SK-MEL-5 (cell line): ENCODE measurements at regions not wholly inside any gene's neighbourhood (a gene's known extent, or its start where the extent isn't known, plus 50 kb on each side); places are given as distances from the start of the nearest gene placed in this dataset.

Experiments
- DNase-seq: peaks from one replicate; pipeline ENCODE4 v3.0.0-alpha.2; 2016; ENCODE audit warnings: low read depth, low spot score
- in situ Hi-C: cut with HindIII; loops from 2 replicates; pipeline ENCODE4 v1.10.0; 2016; ENCODE audit warnings: low sequenced_read_pairs, high pct_unique_total_duplicates, low pct_unique_long_range_greater_than_20kb

DNA sequence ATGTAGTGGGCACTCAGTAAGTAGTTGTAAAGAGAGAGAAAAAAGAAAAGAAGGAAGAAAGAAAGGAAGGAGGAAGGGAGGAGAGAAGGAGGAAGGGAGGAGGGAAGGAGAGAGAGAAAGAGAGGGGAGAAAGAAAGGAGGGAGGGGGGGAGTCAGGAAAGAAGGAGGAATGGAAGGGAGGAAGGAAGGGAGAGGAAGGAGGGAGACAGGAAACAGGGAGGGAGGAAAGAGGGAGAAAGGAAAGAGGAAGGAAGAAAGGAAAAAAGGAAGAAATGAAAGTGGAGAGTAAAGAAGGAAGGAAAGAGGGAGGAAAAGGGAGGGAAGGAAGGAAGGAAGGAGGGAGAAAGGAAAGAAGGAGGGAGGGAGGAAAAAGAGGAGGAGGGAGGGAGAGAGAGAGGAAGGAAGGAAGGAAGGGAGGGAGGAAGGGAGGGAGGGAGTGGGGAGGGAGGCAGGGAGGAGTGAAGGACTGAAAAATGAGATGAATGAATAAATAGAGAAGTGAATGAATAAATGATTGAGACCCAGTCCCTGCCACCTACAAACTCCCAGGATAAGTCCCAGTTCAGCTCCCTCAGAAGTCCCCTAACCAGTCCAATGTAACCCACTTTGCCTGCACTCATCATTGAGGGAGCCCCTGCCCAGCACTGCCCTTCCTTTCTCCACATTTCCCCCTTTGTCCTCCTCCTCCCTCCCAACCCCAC is 739.0 kb upstream of the TBX3 start:
- in situ Hi-C loops: no loop called here
- no peak for DNase-seq

DNA sequence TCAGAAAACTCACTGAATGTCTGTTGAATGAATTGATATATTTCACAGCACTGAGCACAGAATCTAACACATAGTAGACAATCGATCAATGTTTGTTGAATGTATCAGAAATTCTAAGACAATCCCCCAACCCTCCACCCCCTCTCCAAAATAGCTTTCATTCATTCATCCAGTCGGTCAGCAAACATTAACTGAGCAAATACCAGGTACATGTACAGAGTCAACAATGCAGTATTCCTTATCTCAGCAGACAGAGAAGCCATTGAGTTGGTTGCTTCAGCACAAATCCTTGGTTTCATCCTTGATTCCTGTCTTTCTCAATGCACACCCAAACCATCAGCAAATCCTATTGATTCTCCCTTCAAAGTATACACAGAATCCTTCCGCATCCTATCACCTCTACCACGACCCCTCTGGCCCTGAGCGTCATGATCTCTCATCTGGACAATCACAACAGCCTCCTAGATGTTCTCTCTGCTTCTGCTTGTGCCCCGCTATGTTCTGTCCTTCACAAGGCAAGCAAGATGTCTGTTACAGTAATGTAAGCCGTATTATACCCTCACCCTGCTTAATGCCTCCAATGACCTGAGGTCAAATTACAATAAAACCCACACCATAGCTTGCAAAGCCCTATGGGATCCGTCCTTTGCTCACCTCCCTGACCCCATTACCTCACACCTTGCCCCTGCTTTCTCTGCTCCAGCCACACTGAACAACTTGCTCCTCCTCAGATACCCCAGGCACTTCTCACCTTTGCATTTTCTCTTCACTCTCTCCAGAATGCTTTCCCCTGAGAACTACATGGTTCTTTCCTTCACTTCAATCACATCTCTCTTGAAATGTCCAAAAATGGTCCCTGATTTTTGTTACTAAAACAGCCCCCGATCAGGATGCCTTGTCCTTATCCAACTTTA is 738.1 kb upstream of the TBX3 start:
- in situ Hi-C loops: no loop called here
- no peak for DNase-seq

DNA sequence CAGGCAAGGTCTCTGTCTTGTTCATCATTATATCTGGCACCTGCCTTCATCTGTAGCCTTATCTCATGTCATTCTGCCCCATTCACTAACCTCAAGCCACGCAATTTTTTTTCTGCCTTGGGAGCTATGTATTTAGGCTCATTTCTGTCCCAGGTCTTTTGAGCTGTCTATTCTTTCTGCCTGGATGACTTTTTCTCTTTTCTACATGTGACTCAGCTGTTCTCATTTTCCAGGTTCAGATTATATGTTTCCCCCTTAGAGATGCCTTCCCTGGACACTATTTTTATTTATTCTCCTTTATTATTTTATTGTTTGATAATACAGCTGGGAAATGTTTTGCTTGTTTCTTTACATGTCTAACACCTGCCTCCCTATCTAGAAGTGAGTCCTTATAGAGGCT is 737.4 kb upstream of the TBX3 start:
- DNase-seq: no peak
- in situ Hi-C loops: no loop called here

DNA sequence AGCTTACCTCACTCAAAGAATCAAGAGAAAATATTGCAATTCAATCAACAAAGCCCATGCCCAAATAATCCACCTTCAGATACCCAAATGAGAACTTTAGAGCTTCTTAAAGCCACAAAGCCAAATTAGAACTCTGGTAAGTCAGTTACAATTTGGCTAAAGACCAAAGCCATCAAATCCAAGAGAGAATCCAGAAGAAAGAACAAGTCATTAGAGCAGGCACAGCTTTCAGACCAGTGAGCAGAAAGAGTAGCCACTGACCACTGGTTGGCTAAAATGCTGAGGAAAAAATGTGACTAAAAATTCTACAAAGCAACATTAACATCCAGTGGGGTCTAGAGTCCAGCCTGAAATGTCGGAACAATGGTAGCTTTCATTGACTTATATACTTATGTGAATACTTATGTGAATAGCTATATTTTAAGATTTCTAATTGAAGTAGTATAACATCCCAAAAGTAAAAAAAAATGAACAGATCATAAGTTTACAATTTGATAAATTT is 735.2 kb upstream of the TBX3 start:
- in situ Hi-C loops: no loop called here
- no peak for DNase-seq

DNA sequence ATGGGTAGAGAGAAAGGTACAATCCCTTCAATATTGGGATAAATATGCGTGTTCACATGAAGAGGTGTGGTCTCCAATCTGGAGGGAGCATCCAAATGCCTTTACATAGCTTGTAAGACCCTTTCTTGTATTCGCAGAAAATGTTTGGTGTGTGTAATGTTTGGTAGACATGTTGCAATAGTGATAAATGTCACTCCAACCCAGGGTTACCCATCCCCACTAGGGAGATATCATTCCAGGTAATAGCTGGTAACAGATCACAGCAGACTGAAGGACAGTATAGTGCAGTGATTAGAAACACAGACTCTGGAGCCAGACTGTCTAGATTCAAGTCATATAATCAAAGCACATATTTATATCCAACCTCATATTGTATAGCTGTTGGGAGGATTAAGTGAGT is 733.6 kb upstream of the TBX3 start:
- no peak for DNase-seq
- in situ Hi-C loops: no loop called here

DNA sequence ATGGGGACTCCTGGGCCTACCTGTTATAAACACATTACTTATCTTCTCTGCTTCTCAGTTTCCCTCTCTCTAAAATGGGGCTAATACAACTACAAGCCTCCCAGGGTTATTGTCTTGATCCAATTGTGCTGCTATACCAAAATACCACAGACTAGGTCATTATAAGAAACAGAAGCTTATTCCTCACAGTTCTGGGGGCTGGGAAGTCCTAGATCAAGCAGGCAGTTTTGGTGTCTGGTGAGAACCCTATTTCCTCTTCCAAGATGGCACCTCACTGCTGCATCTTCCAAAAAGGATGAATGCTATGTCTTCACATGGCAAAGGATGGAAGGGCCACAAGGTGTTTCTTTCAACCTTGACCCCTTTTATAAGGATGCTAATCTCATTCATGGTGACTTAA is 732.9 kb upstream of the TBX3 start:
- in situ Hi-C loops: no loop called here

DNA sequence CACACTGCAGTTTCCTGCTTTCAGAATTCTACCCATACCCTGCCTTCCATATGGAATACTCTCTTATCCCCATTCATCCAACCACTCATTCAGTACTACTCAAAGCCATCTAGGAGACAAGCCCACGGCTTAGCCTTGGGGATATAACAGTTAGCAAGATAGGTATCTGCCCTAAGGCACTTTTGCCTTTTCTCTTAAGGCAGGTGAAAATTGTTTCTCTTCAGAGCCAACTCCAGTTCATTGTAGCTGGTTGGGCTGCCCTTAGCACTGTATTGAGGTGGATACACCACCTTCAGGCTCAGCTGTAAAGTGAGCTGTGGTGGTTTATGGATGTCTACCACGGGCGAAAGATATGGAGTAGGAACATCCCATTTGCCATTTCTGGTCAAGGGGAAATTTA is 729.7 kb upstream of the TBX3 start:
- in situ Hi-C loops: no loop called here
- DNase-seq: no peak

More for the DNA sequence above, 732.9 kb upstream of the TBX3 start:
- no peak for DNase-seq

DNA sequence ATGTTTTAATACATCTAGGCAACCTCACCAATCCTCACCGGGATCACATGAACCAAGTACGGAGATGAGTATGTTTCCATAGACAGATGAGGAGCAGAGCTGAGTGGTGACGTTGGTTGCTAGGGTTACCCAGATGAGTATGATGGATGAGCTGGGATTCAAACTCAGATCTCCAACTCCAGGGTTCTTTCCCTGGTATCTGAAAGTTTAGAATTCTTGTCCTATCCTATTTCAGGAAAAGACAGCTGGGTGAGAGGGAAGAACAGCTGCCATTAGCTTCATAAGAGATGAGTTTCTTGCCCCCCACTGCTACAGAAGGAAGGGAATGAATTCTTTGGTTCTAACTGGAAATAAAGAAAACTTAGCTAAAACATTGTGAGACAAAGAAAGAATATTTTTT is 728.9 kb upstream of the TBX3 start:
- no peak for DNase-seq
- in situ Hi-C loops: no loop called here

DNA sequence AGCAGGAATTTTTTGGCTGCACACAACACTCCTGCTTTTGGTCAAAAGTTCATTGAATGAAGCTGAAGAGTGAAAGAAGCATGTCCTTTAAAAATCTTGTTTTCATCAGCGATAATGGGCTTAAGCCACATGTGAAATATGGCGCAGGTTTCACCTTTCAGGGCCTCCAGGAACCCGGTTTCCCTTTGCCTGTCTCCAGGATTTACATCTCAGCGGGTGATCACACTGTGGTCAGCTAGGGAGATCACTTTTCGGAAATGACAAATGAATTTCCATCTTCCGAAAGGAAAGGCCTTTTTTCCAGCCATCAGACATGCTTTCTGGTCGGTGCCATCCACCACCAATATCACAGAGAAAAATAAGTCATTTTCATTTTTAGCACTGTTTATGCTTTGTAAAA is 727.1 kb upstream of the TBX3 start:
- in situ Hi-C loops: no loop called here
- DNase-seq: no peak

DNA sequence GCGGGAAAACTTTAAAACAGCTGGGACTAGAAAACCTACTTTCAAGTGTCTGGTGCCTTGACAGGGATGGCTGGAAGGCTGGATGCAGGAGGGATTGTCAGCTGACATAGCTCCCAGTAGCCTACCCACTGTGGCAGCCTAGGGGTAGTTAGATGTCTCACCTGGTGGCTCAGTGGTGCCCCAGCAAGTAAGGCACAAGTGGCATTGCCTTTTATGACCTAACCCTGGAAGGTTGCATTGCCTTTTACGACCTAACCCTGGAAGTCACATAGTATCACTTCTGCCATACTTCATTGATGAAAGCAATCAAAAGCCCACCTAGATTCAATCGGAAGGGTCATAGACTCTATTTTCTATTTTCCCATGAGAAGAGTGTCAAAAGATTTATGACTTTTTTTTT is 724.7 kb upstream of the TBX3 start:
- in situ Hi-C loops: no loop called here
- DNase-seq: no peak

DNA sequence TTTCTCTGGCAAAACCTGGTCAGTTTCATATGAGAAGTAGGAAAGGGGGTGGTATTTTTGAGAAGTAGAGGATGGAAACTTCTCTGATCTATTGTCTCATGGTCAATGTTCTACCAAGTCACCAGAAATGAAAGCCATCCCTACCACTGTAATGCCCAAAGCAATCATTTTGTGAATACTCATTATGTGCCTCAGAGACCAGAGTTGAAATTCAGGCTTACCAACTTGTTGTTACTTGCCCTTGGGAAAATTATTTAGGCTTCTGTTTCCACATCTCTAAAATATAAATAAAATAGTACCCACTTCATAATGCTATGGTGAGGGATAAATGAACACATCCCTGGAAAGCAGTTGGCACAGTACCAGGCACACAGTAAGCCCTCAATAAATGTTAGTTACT is 723.7 kb upstream of the TBX3 start:
- in situ Hi-C loops: no loop called here

DNA sequence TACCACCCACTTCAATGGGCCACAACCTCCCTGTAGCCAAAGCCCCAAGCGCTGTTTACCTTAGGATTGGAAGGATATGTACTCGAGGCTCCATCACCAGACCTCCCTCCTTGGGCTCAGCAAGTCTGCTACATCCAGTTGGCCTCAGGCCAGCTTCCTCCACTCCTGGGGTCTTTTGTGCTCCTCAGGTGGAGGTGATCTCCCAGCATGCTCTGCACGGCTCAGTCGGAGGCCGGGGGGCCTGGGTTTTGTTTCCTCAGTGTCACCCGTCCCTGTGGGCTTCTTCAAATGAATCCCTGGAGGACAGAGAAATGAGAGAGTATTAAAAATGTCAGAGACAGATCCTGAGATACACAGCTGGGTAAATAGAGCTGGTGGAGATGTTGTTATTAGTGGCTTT is 723.1 kb upstream of the TBX3 start:
- in situ Hi-C loops: no loop called here
- no peak for DNase-seq

More for the DNA sequence above, 723.7 kb upstream of the TBX3 start:
- no peak for DNase-seq

DNA sequence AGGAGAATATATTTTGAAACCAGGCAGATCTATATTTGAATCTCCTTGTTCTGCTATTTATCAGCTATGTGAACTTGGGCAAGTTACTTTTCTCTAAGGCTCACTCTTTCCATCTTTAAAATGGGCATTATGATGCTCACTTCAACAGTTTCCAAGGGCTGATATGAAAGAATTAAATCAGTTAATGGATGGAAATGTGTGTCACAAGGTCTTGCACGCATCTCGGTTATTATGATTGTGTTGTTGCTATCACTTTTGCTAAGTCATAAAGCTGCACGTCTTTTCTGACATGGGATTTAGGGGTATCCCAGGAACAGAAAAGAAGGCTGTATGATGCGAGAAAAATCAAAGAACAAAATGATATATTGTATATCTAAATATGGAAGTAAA is 721.5 kb upstream of the TBX3 start:
- in situ Hi-C loops: no loop called here
- DNase-seq: no peak

DNA sequence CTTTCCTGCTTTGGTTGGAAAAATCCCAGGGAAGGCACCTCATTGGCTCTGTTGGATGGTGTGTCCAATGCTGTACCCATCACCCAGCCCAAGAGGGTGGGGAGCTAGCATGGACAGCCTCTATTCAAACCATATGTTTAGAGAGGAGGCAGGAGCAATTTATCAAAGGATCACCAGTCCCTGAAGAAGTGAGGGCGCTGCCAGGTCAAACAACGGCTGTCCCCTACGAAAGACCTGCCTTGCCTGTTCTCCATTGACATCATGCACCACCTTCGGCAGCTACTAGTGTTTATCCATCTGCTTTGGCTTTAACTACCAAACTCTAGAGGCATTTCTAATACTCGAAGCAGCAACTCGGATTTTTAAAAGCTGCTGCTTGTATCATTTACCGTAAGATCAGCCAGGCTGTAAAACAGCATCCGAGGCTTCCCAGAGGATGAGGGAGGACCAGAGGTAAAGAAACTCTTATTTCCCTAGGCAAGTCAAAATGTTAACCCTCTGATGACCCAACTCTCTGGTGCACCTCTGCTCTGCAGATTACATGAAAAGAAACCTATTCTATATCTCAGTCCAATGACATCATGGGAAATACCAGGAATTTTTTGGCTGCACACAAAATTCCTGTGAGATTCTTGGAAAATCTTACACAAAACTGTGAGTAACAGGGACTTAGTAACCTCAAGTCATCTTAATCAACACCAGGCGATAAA is 720.9 kb upstream of the TBX3 start:
- in situ Hi-C loops: no loop called here
- peak; percentile 31 for DNase-seq

DNA sequence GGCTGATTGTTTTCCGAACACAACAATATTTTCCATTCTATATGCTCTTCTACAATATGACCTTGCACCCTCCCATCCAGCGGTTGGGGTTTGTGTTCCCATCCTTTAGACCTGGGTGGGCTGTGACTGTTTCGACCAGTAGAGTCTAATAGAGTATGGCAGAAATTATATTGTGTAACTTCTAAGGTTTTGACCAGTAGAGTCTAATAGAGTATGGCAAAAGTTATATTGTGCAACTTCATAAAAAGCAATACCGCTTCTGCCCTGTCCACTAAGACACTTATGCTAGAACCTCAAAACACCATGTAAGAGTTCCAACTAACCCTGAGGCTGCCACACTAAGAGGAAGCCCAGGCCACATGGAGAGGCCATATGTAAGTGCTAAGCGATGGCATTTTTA is 719.7 kb upstream of the TBX3 start:
- in situ Hi-C loops: no loop called here
- no peak for DNase-seq

DNA sequence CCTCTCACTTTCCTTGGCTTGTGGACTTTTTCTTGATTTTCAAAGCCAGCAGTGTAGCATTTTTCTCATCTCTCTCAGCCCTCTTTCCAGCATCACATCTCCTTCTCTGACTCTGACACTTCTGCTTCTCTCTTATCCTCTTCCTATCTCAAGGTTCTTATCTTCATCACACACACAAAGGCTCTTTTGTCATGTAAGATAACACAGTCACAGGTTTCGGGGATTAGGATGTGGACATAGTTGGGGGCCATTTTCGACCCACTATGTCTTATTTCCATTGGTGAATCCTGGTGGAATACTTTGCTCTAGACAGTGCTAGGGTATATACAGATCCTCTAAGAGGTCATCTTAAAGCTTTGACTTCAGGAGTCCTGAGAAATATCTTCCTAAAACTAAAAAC is 719.3 kb upstream of the TBX3 start:
- no peak for DNase-seq
- in situ Hi-C loops: no loop called here

DNA sequence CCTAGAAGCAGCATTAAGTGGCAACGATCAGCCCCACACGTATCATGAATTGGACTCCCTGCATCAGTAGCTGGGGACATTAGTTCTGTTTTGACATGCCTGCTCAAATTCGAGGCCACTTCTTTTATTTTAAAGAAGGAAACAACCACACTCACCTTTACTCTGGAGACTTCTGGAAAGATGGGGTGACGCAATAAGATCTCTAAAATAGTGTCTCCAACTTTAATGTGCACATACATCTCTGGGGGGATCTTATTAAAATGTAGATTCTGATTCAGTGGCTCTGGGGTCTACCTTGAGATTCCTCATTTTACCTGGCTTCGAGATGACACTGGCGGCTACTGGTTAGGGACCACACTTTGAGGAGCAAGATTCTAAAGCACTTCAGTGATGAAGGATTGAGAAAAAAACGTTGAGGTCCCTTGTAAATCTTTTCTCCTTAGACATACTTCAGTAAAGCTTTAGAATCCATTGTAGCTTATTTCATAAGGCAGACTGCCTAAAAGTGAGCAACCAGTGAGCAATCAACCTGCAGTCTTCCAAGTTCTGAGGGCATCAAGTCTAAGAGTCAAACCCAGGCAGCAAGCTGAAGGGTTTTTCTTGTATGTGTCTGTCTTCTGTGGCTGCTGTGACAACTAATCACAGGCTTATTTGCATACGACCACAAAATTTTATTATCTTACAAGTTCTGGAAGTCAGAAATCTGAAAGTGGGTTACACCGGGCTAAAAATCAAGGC is 718.6 kb upstream of the TBX3 start:
- no peak for DNase-seq
- in situ Hi-C loops: no loop called here

DNA sequence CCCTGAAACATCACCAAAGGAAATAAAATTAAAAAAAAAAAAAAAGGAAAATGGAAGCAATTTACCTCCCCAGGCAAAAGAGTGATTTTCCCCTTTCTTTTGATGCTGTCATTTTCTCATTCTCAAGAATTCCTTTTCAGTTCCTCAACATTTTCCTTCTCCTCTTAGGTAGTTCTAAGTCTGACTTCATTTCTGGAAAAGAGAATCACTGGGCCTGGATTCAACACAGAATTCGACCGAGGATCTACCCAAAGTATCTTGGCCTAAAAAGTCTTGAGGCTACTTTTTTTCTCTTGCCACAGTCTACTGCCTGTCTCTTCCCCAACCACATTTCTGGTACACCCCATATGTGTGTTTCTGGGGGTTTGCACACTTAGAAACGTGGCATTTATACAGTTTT is 717.8 kb upstream of the TBX3 start:
- no peak for DNase-seq
- in situ Hi-C loops: no loop called here
